H9 (cell line): ENCODE measurements at regions not wholly inside any gene's neighbourhood (a gene's known extent, or its start where the extent isn't known, plus 50 kb on each side); places are given as distances from the start of the nearest gene placed in this dataset.

Source experiments
- DNase-seq: peaks from one replicate; pipeline ENCODE4 v3.0.0-alpha.2; 2017
- H2AFZ ChIP-seq: one replicate; pipeline ENCODE4 v1.6.1; 2013; ENCODE audit warnings: mild to moderate bottlenecking, low read length, control low read depth, moderate library complexity
- H2AK5ac ChIP-seq: 2 replicates; pipeline ENCODE4 v1.6.1; 2013; ENCODE audit warnings: low read length, control low read depth, mixed read lengths; ENCODE audit not compliant: insufficient read length
- H2BK120ac ChIP-seq: one replicate; pipeline ENCODE4 v1.6.1; 2013; ENCODE audit warnings: low read depth, mild to moderate bottlenecking, low read length, control low read depth, inconsistent platforms; ENCODE audit not compliant: poor library complexity, severe bottlenecking
- H2BK12ac ChIP-seq: 2 replicates; pipeline ENCODE4 v1.6.1; 2013; ENCODE audit warnings: low read length, control low read depth, mixed read lengths, low read depth; ENCODE audit not compliant: insufficient read length
- H2BK15ac ChIP-seq: 2 replicates; pipeline ENCODE4 v1.6.1; 2013; ENCODE audit warnings: low read depth, low read length, control low read depth
- H2BK20ac ChIP-seq: one replicate; pipeline ENCODE4 v1.6.1; 2013; ENCODE audit warnings: low read depth, mild to moderate bottlenecking, low read length, control low read depth, inconsistent platforms; ENCODE audit not compliant: poor library complexity, severe bottlenecking
- H2BK5ac ChIP-seq: 2 replicates; pipeline ENCODE4 v1.6.1; 2013; ENCODE audit warnings: low read length, control low read depth, mixed read lengths; ENCODE audit not compliant: insufficient read length
- H3K14ac ChIP-seq: 2 replicates; pipeline ENCODE4 v1.6.1; 2013; ENCODE audit warnings: low read length, control low read depth; ENCODE audit not compliant: insufficient read depth
- H3K18ac ChIP-seq: 2 replicates; pipeline ENCODE4 v1.6.1; 2013; ENCODE audit warnings: low read depth, mild to moderate bottlenecking, mixed read lengths, low read length, control low read depth; ENCODE audit not compliant: insufficient read length
- H3K23ac ChIP-seq: 2 replicates; pipeline ENCODE4 v1.6.1; 2013; ENCODE audit warnings: low read length, control low read depth, mixed read lengths, low read depth; ENCODE audit not compliant: insufficient read length
- H3K23me2 ChIP-seq: 2 replicates; pipeline ENCODE4 v1.6.1; 2013; ENCODE audit warnings: low read depth, mild to moderate bottlenecking, mixed read lengths, low read length, control low read depth; ENCODE audit not compliant: insufficient read length, poor library complexity, severe bottlenecking
- H3K27ac ChIP-seq: 2 replicates; pipeline ENCODE4 v1.5.1; 2013; ENCODE audit warnings: low read length, control low read depth, mixed read lengths, low read depth; ENCODE audit not compliant: insufficient read length
- H3K27me3 ChIP-seq: 2 replicates; pipeline ENCODE4 v1.6.1; 2013; ENCODE audit warnings: low read length, control low read depth, inconsistent platforms; ENCODE audit not compliant: insufficient read depth
- H3K4ac ChIP-seq: 2 replicates; pipeline ENCODE4 v1.6.1; 2013; ENCODE audit warnings: low read depth, mild to moderate bottlenecking, control low read depth, inconsistent platforms, low read length, moderate library complexity
- H3K4me1 ChIP-seq: 2 replicates; pipeline ENCODE4 v1.6.1; 2013; ENCODE audit warnings: low read length, control low read depth, inconsistent platforms; ENCODE audit not compliant: insufficient read depth
- H3K4me2 ChIP-seq: 2 replicates; pipeline ENCODE4 v1.6.1; 2013; ENCODE audit warnings: low read length, control low read depth, mixed read lengths; ENCODE audit not compliant: insufficient read length, insufficient read depth
- H3K56ac ChIP-seq: 2 replicates; pipeline ENCODE4 v1.6.1; 2013; ENCODE audit warnings: low read depth, mild to moderate bottlenecking, mixed read lengths, low read length, control low read depth; ENCODE audit not compliant: insufficient read length
- H3K79me1 ChIP-seq: 2 replicates; pipeline ENCODE4 v1.6.1; 2013; ENCODE audit warnings: low read depth, mild to moderate bottlenecking, moderate library complexity, low read length, control low read depth, inconsistent platforms; ENCODE audit not compliant: insufficient read depth, poor library complexity, severe bottlenecking
- H3K79me2 ChIP-seq: 2 replicates; pipeline ENCODE4 v1.6.1; 2013; ENCODE audit warnings: low read length, control low read depth, inconsistent platforms; ENCODE audit not compliant: insufficient read depth
- H3K9ac ChIP-seq: 2 replicates; pipeline ENCODE4 v1.6.1; 2013; ENCODE audit warnings: low read length, control low read depth, mixed read lengths; ENCODE audit not compliant: insufficient read length; ENCODE audit errors: extremely low read depth
- H3K9me3 ChIP-seq: one replicate; pipeline ENCODE4 v1.6.1; 2013; ENCODE audit warnings: low read depth, low read length, inconsistent platforms; ENCODE audit not compliant: control insufficient read depth
- H3T11ph ChIP-seq: one replicate; pipeline ENCODE4 v1.6.1; 2013; ENCODE audit warnings: mild to moderate bottlenecking, low read length, control low read depth, inconsistent platforms
- H4K20me1 ChIP-seq: one replicate; pipeline ENCODE4 v1.6.1; 2013; ENCODE audit not compliant: control insufficient read depth, insufficient read length, insufficient read depth
- H4K5ac ChIP-seq: 2 replicates; pipeline ENCODE4 v1.6.1; 2013; ENCODE audit warnings: low read depth, mild to moderate bottlenecking, mixed read lengths, low read length, control low read depth; ENCODE audit not compliant: insufficient read length
- H4K8ac ChIP-seq: replicated peaks from 2 replicates; pipeline ENCODE4 v1.6.1; 2013; ENCODE audit warnings: low read length, control low read depth, mixed read lengths, low read depth; ENCODE audit not compliant: insufficient read length
- H4K91ac ChIP-seq: 2 replicates; pipeline ENCODE4 v1.6.1; 2013; ENCODE audit warnings: low read depth, mild to moderate bottlenecking, moderate library complexity, mixed read lengths, low read length, control low read depth; ENCODE audit not compliant: insufficient read length
- H3K27ac Mint-ChIP-seq, 3 experiments: 2 replicates in 2 of 3; 3 replicates in 1 of 3; pipeline ENCODE4 v1.8.0; 2020 to 2021; ENCODE audit warnings: mixed read lengths in 3 of 3, mild to moderate bottlenecking in 1 of 3, moderate library complexity in 1 of 3
- H3K27me3 Mint-ChIP-seq: 2 replicates; pipeline ENCODE4 v1.8.0; 2021; ENCODE audit warnings: low read depth, mild to moderate bottlenecking, moderate library complexity, mixed read lengths
- H3K36me3 Mint-ChIP-seq, 3 experiments: 2 replicates in 2 of 3; 3 replicates in 1 of 3; pipeline ENCODE4 v1.8.0; 2020 to 2021; ENCODE audit warnings: low read depth in 3 of 3, mixed read lengths in 3 of 3; ENCODE audit not compliant: insufficient read depth in 1 of 3
- H3K4me1 Mint-ChIP-seq, 2 experiments: 2 replicates each; pipeline ENCODE4 v1.8.0; 2020; ENCODE audit warnings: mixed read lengths in 2 of 2
- H3K4me3 Mint-ChIP-seq, 2 experiments: 2 replicates in 1 of 2; 3 replicates in 1 of 2; pipeline ENCODE4 v1.8.0; 2020 to 2021; ENCODE audit warnings: mild to moderate bottlenecking in 2 of 2, mixed read lengths in 2 of 2, moderate library complexity in 1 of 2
- H3K9me3 Mint-ChIP-seq, 2 experiments: 2 replicates in 1 of 2; 3 replicates in 1 of 2; pipeline ENCODE4 v1.8.0; 2020; ENCODE audit warnings: mild to moderate bottlenecking in 2 of 2, mixed read lengths in 2 of 2, moderate library complexity in 1 of 2
- CTCF ChIP-seq: fragments of 200-600 bp; sonication (generic); conservative IDR thresholded peaks from 3 replicates; pipeline ENCODE4 v1.8.0; 2021; ENCODE audit warnings: antibody characterized with exemption, mild to moderate bottlenecking
- WGBS: extraction: QIAGEN DNeasy Blood & Tissue Kit; methylation state at CpG from one replicate; pipeline ENCODE4 v1.1.7; 2013; ENCODE audit warnings: missing lambda C conversion rate, low lambda C conversion rate, mixed read lengths; ENCODE audit not compliant: insufficient read length; ENCODE audit errors: extremely low coverage; 5-methylcytosine and 5-hydroxymethylcytosine counted together

DNA sequence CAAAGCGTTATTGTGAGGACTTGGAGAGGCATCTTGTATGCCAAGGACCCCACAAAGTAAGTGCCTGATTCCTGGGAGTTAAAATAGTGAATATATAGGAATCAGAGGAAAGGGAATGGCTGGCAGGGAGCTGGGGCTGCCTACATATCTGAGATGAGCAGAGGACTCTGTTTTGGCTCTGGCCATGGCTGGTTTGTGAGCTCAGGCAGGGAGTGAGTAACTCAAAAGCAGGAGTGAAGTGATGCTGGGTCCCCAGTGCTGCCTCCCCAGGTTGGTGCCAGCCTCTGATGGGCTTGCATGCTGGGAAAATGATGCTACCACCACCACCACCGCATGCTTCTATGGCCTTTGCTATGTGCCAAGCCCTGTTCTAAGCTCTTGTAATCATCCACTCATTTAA is 246.0 kb upstream of the MVB12B start:
- no peak overlapping the region for H2BK12ac ChIP-seq
- H2BK20ac ChIP-seq: no peak overlapping the region
- H3K4ac ChIP-seq: no peak overlapping the region
- Mint-ChIP-seq H3K4me1 (peaks cover 4 to 5% of the 10 kb centered on the region in 2 experiments; a peak in 3 of 4 replicates), H3K4me3 (no peak overlapping the region), H3K36me3 (peaks cover 0 to 4% (median 0%) of the 10 kb centered on the region in 3 experiments; a peak in 1 of 7 replicates), H3K27ac (no peak overlapping the region), H3K27me3 (peaks cover 25% of the 10 kb centered on the region), H3K9me3 (peaks cover 21 to 22% of the 10 kb centered on the region in 2 experiments)
- H3K79me2 ChIP-seq: no peaks in the 10 kb centered on the region
- no peaks in the 10 kb centered on the region for H3K79me1 ChIP-seq
- no peaks in the 10 kb centered on the region for H4K20me1 ChIP-seq
- H2BK5ac ChIP-seq: no peak overlapping the region
- H2AFZ ChIP-seq: no peak overlapping the region
- H4K91ac ChIP-seq: no peak overlapping the region
- no peaks in the 10 kb centered on the region for H3K4me1 ChIP-seq
- H4K5ac ChIP-seq: no peak overlapping the region
- H3T11ph ChIP-seq: no peak overlapping the region
- H3K56ac ChIP-seq: no peak overlapping the region
- H3K23me2 ChIP-seq: no peaks in the 10 kb centered on the region
- no peak overlapping the region for H2BK15ac ChIP-seq
- WGBS: no CpG with 5 or more reads among the region's 2 CpGs
- no peak for TF ChIP-seq CTCF
- no peak overlapping the region for H4K8ac ChIP-seq
- H3K14ac ChIP-seq: no peak overlapping the region
- H3K23ac ChIP-seq: no peak overlapping the region
- no peak overlapping the region for H3K18ac ChIP-seq
- DNase-seq: no peak
- no peak overlapping the region for H2AK5ac ChIP-seq
- no peak overlapping the region for H3K9ac ChIP-seq
- no peak overlapping the region for H2BK120ac ChIP-seq
- H3K9me3 ChIP-seq: no peaks in the 10 kb centered on the region
- no peak overlapping the region for H3K27ac ChIP-seq
- no peaks in the 10 kb centered on the region for H3K27me3 ChIP-seq
- no peak overlapping the region for H3K4me2 ChIP-seq
